NCI-H510A treated with DMSO at 0.1 percent for 48 hours (cell line): ENCODE measurements at regions not wholly inside any gene's neighbourhood (a gene's known extent, or its start where the extent isn't known, plus 50 kb on each side); places are given as distances from the start of the nearest gene placed in this dataset.
"Not testable (repeated sequence)": the region's sequence is repeated elsewhere in the genome, so short reads cannot be mapped to it uniquely, and the experiment has no call there.

ENCODE experiments used
- DNase-seq: peaks from one replicate; lab custom pipeline; 2025; lab: John Stamatoyannopoulos, UW

DNA sequence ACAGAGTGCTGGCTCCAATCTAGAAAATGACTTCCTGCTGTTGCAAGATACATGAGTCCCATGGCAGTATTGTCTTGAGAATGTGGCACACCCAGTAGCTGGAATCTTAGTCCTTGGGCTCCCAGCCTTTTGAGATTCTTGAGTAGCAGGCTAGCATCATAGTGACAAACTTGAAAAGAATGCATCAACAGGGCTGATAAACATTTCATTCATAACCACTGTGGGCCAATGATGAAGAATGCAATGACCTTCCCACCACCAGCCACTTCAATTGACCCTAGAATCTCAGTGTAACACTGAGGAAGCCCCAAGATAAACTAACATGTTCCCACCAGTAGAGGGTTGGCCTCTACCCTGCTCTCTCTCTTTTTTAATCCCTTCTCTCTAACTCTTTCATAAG, 329.3 kb downstream of the GBA3 start:
- DNase-seq = no peak

GRCh38 chr4:23021040-23021439, 328.3 kb downstream of the GBA3 start:
- DNase-seq = no peak

DNA sequence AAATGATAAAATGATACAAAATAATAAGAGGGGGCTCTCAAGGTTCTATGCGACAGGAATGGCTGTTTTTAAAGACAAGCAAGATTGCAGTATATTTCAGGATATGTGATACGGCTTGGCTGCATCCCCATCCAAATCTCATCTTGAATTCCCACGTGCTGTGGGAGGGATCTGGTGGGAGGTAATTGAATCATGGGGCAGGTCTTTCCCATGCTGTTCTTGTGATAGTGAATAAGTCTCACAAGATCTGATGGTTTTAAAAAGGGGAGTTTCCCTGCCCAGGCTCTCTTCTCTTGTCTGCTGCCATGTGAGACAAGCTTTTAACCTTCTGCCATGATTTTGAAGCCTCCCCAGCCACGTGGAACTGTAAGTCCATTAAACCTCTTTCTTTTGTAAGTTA, 327.7 kb downstream of the GBA3 start:
- not testable (repeated sequence) for DNase-seq

DNA sequence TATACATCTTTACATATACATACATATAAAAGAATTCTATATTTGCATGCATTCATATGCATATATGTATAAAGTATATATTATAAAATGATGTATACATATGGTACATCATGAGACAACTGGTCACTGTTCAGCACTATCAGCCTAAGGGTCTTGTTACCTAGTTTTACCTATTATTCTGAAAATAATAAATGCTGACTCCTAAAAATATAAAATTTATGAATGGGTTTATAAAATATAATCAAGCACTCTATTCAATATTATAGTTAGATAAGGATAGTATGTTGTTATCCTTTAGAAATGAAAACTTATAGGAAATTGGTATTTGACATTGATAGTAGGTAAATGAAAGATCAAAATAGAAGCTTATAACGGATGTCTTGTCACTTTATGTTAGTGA, 324.2 kb downstream of the GBA3 start:
- no peak for DNase-seq

DNA sequence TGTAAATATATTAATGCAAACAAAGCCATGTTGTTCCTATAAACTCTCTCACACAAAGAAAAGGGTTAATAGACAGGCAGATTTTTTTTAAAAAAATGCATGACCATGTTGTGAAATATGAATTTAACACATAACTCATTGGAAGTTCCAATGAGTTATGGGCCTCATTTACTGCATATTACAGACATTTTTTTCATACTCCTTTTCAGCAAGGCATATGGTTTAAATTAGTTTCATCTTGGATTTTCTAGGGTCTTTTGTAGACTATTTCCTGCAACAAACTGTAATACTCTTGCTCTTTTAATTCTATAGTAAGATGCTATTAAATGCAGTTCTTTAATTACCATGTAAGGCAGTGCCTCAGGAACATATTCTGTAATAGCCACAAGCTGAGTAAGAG, 323.1 kb downstream of the GBA3 start:
- no peak for DNase-seq

- DNase-seq = no peak
Observed at GRCh38 chr4:23009093-23009492, 316.4 kb downstream of the GBA3 start.

GRCh38 chr4:23006756-23007155, 314.0 kb downstream of the GBA3 start:
- DNase-seq = no peak

DNA sequence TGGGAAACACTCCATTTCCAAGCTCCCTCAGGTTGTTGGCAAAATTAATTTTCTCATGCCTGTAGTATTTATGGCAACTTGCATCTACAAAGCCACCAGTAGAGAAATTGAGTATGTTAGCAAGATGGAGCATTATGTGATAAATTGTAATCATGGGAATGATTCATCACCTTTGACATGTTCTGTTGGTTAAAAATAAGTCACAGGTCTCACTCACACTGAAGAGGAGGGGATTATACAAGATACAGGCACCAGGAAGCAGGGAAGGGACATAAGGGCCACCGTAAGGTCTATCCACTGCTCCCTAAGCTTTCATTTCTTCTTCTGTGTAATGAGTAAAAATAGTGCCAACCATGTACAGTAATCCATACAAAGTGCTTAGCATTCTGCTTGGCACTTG, 313.0 kb downstream of the GBA3 start:
- no peak for DNase-seq

- no peak for DNase-seq
Observed at GRCh38 chr4:23001478-23001877, 308.7 kb downstream of the GBA3 start.

DNA sequence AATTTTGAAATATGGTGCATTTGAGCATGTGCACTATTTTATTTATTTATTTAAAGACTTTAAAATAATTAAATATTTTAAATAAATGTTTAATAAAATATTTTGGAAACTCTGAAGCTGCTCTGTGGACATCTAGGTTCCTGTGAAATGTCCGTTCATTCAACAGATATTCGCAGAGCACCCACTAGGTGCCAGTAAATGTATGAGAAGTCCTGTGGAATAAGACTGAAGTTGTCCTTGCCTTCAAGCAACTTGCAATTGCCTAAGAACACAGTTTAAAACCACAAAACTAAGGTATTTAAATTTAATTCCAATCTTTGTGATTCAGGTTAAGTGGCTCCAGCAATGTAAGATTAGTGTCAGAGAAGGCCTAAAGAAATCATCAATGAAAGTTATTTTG, 306.7 kb downstream of the GBA3 start:
- no peak for DNase-seq

DNA sequence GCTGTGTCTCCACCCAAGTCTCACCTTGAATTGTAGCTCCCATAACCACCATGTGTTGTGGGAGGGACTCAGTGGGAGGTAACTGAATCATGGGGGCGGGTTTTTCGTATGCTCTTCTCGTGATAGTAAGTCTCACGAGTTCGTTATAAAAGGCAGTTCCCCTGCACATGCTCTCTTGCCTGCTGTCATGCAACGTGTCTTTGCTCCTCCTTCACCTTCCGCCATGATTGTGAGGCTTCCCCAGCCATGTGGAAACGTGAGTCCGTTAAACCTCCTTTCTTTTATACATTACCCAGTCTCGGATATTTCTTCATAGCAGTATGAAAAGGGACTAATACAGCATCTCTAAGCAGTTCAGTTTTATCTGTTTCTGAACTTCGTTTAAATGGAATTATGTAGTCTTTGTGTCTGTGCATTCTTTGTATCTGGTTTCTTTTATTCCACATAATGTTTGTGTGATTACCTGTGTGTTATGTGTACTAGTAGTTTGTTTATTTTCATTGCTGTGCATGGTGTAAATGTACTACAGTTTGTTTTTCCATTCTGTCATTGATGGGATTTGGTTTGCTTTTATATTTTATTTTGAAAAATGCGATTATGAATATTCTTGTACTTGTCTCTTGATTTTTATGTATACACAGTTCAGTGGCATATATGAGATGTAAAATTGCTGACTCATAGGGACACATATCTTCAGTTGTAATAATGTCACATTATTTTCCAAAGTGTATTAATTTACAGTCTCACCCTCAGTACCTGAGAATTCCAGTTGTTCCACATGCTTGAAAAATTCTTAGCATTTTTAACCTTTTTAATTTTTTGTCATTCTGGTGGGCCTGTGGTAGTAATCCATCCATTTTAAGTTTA, 304.9 kb downstream of the GBA3 start:
- no peak for DNase-seq

DNA sequence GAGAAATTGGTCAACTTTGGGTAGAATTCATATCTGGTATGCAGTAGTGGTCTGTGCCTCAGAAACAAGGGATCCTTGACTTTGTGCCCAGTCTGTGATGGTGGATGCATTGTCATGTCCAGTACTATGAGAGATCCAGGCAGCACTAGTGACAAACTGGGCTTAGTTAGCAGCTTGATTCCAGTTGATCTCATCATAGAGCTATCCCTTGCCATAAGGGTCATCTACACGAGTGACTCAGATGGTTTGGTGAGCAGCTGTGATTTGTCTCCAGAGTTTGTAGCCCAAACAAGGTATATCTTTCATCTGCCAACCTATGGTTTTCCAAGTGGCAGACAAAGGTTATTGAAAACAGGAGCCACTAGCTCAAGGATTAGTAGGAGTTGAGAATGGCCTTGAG, 298.8 kb downstream of the GBA3 start:
- no peak for DNase-seq

GRCh38 chr4:22988526-22988925, 295.8 kb downstream of the GBA3 start:
- DNase-seq = no peak

DNA sequence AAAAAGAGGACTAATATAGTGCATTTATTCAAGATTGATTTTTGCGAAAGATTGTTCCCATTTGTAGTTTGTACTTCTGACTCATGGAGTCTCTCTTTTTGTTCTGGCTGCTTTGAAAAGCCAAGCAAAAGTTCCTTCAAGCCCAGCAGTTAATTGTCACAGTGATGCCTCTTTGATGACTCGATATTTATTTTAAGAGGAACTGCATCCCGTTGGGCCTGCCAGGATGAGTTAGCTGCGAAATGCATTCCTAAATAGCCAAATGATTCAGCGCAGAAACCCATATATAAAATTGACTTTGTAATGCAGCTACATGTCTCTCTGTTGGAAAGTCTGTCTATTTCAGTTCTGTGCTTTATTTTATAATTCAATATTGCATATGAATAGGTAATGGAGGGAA, 295.1 kb downstream of the GBA3 start:
- no peak for DNase-seq

- DNase-seq = no peak
Observed at GRCh38 chr4:22986881-22987280, 294.1 kb downstream of the GBA3 start.

GRCh38 chr4:22986262-22986661, 293.5 kb downstream of the GBA3 start:
- DNase-seq = no peak

- DNase-seq = no peak
Observed at GRCh38 chr4:22984390-22984789, 291.7 kb downstream of the GBA3 start.

DNA sequence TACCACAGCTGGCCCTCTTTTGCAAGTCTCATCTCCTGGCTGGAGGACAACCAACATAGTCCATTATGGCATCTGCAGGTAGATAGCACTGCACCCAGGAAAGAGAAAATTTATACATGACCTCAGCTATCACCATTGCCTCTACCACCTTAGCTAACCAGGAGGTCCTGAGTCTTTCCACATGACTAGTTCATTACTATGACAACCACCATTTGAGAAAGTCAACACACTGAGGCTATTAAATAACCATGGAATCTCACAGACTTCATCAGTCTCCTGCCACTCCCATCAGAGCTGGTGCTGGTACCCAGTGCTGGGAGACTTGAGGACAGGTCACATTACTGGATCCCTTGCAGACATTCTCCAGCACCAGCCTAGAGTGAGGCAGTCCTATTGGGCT, 285.9 kb downstream of the GBA3 start:
- no peak for DNase-seq

GRCh38 chr4:22970665-22971064, 277.9 kb downstream of the GBA3 start:
- no peak for DNase-seq

GRCh38 chr4:22969287-22969896, 276.7 kb downstream of the GBA3 start:
- DNase-seq = no peak

DNA sequence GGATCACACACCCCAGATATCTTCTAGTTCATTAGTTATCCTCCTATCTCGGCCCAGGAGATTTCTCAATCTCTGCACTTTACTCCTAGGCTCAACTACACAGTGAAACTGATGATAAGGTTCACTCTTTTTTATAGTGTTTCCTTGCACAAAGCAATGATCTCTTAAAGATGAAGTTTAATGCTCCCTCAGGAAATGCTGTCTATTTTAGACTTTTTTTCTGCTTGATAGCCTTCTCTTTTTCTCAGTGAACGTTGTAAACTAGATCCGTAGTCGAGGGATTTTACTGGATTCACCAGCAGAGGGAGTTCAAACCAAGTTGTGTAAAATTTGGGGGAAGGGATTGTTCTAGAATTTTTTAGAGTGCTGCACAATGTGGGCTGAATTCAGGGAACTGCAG, 269.6 kb downstream of the GBA3 start:
- DNase-seq = no peak

- no peak for DNase-seq
Observed at GRCh38 chr4:22959483-22959882, 266.7 kb downstream of the GBA3 start.

- no peak for DNase-seq
Observed at GRCh38 chr4:22957774-22958309, 265.1 kb downstream of the GBA3 start.
